Gastrocnemius medialis (tissue), 4 donors: ENCODE measurements at regions not wholly inside any gene's neighbourhood (a gene's known extent, or its start where the extent isn't known, plus 50 kb on each side); places are given as distances from the start of the nearest gene placed in this dataset.

ENCODE experiments used
- ATAC-seq, 2 donors: fragments of 150-250 bp; one replicate each; pipeline ENCODE4 v1.9.1; 2016
- DNase-seq, 2 donors: peaks; one replicate each; pipeline ENCODE4 v3.0.0-alpha.2; 2019
- H3K27ac ChIP-seq, 4 donors: fragments of 200-600 bp; sonication (generic); 1 replicate in 1 of 4; 2 replicates in 3 of 4; pipeline ENCODE4 v1.5.1; 2016 to 2018; ENCODE audit warnings: mild to moderate bottlenecking in 2 of 4, moderate library complexity in 1 of 4
- H3K27me3 ChIP-seq, 3 donors: fragments of 200-600 bp; sonication (generic) in 2 of 3; 1 replicate in 1 of 3; 2 replicates in 2 of 3; pipeline versions ENCODE4 v1.5.1 to v1.6.0; 2016 to 2019; ENCODE audit warnings: mild to moderate bottlenecking in 1 of 3, moderate library complexity in 1 of 3
- H3K36me3 ChIP-seq, 2 donors: fragments of 200-600 bp; sonication (generic) in 1 of 2; one replicate each; pipeline ENCODE4 v1.5.1; 2017 to 2018
- H3K4me1 ChIP-seq, 2 donors: fragments of 200-600 bp; sonication (generic) in 1 of 2; one replicate each; pipeline ENCODE4 v1.5.1; 2016 to 2017; ENCODE audit warnings: mild to moderate bottlenecking in 2 of 2
- H3K4me3 ChIP-seq, 4 donors: fragments of 200-600 bp; sonication (generic) in 3 of 4; 1 replicate in 1 of 4; 2 replicates in 3 of 4; pipeline ENCODE4 v1.5.1; 2016 to 2019; ENCODE audit warnings: mild to moderate bottlenecking in 2 of 4
- H3K9me3 ChIP-seq, 3 donors: fragments of 200-600 bp; sonication (generic) in 2 of 3; 1 replicate in 1 of 3; 2 replicates in 2 of 3; pipeline ENCODE4 v1.5.1; 2016 to 2019
- CTCF ChIP-seq, 5 experiments: fragments of 450-650 bp in 3 of 5; fragments of 200-600 bp in 2 of 5; sonication (generic) in 2 of 5; IDR thresholded peaks in 4 of 5; conservative IDR thresholded peaks in 1 of 5; 1 replicate in 4 of 5; 2 replicates in 1 of 5; pipeline ENCODE4 v1.5.1; 2016 to 2019; ENCODE audit warnings: antibody characterized with exemption in 5 of 5, mild to moderate bottlenecking in 3 of 5, moderate library complexity in 3 of 5
- POLR2A ChIP-seq, 2 donors: fragments of 450-650 bp; IDR thresholded peaks; one replicate each; pipeline ENCODE4 v1.6.1; 2017; ENCODE audit warnings: antibody characterized with exemption in 2 of 2, mild to moderate bottlenecking in 2 of 2, moderate library complexity in 2 of 2
- in situ Hi-C, 4 donors: fragments of 200-750 bp; cut with MboI; loops; one replicate each; pipeline versions ENCODE4 v1.15.0 to v1.8.0; 2017; ENCODE audit warnings: low sequenced_read_pairs in 4 of 4
- intact Hi-C: fragments of 100-400 bp; cut with DNase I; formaldehyde crosslinking; loops from one replicate; pipeline ENCODE4 v1.15.1; 2023; ENCODE audit warnings: low total_unique reads

- Histone ChIP-seq H3K4me1 (no peaks in the 10 kb centered on the region), H3K4me3 (no peak overlapping the region), H3K9me3 (no peaks in the 10 kb centered on the region), H3K27ac (no peak overlapping the region), H3K27me3 (peaks cover 7 to 9% (median 8%) of the 10 kb centered on the region in 3 donors), H3K36me3 (no peaks in the 10 kb centered on the region)
- intact Hi-C loops: no loop called here
- in situ Hi-C loops: no loop called here
- ATAC-seq (no peak), DNase-seq (no peak)
- TF ChIP-seq POLR2A (IDR thresholded peaks at IDR 0.05): no peak
- no peak for TF ChIP-seq CTCF (IDR thresholded peaks at IDR 0.05 in 4 of 5, conservative IDR thresholded peaks at IDR 0.05 in 1 of 5)
These were observed 71.0 kb upstream of the ADAMTS2 start for GRCh38 chr5:179416114-179416822.

- Histone ChIP-seq H3K27ac (no peak overlapping the region), H3K4me1 (no peaks in the 10 kb centered on the region), H3K27me3 (peaks cover 7 to 9% (median 8%) of the 10 kb centered on the region in 3 donors), H3K4me3 (no peak overlapping the region), H3K9me3 (no peaks in the 10 kb centered on the region), H3K36me3 (no peaks in the 10 kb centered on the region)
- no peak for DNase-seq
- intact Hi-C loops (no loop called here), in situ Hi-C loops (no loop called here)
- TF ChIP-seq POLR2A (IDR thresholded peaks at IDR 0.05) (no peak), CTCF (IDR thresholded peaks at IDR 0.05 in 4 of 5, conservative IDR thresholded peaks at IDR 0.05 in 1 of 5) (no peak)
- ATAC-seq: no peak
These were observed 70.2 kb upstream of the ADAMTS2 start for GRCh38 chr5:179415291-179416060.

- TF ChIP-seq CTCF (IDR thresholded peaks at IDR 0.05 in 4 of 5, conservative IDR thresholded peaks at IDR 0.05 in 1 of 5): no peak
- TF ChIP-seq POLR2A (IDR thresholded peaks at IDR 0.05): no peak
- Histone ChIP-seq H3K9me3 (no peaks in the 10 kb centered on the region), H3K27ac (no peak overlapping the region), H3K4me3 (no peak overlapping the region), H3K4me1 (no peaks in the 10 kb centered on the region), H3K27me3 (peaks cover 7 to 9% (median 8%) of the 10 kb centered on the region in 3 donors), H3K36me3 (no peaks in the 10 kb centered on the region)
- intact Hi-C loops (no loop called here), in situ Hi-C loops (no loop called here)
- ATAC-seq: no peak
- no peak for DNase-seq
These were observed 69.4 kb upstream of the ADAMTS2 start for GRCh38 chr5:179414459-179415261.

GRCh38 chr5:179413711-179414458 lies 68.6 kb upstream of the ADAMTS2 start:
- DNase-seq (no peak), ATAC-seq (no peak)
- no peaks in the 10 kb centered on the region for H3K9me3 ChIP-seq
- H3K27ac ChIP-seq: no peak overlapping the region
- peaks cover 7 to 9% (median 8%) of the 10 kb centered on the region in 3 donors for H3K27me3 ChIP-seq
- H3K36me3 ChIP-seq: no peaks in the 10 kb centered on the region
- in situ Hi-C loops: no loop called here
- H3K4me3 ChIP-seq: no peak overlapping the region
- intact Hi-C loops: no loop called here
- no peaks in the 10 kb centered on the region for H3K4me1 ChIP-seq
- no peak for TF ChIP-seq POLR2A (IDR thresholded peaks at IDR 0.05)
- TF ChIP-seq CTCF (IDR thresholded peaks at IDR 0.05 in 4 of 5, conservative IDR thresholded peaks at IDR 0.05 in 1 of 5): no peak
